ENCODE measurements at regions not wholly inside any gene's neighbourhood (a gene's known extent, or its start where the extent isn't known, plus 50 kb on each side); places are given as distances from the start of the nearest gene placed in this dataset.
A peak's percentile ranks its signal among the peaks of the same experiment; 100 is the strongest.

DNA sequence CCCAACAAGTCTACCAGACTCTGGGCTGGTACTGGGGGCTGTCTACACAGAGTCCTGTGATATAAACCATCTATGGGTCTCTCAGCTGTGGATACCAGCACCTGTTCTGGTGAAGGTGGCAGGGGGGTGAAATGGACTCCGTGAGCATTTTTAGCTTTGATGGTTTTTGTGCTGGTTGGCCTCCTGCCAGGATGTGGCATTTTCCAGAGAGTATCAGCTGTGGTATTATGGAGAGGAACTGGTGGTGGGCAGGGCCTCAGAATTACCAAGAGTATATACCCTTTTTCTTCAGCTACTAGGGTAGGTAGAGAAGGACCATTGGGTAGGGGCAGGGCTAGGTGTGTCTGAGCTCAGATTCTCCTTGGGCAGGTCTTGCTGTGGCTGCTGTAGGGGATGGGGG is 1920.9 kb upstream of the PCDH20 start:
- intact Hi-C loops (cut with micrococcal nuclease; ENCODE audit: unreplicated experiment) (no loop called here), in situ Hi-C loops (cut with MboI) (no loop called here)
- no peak overlapping the region for H2AFZ ChIP-seq (ENCODE audit: control insufficient read depth, low read depth, low read length)
- ATAC-seq = no peak
- SMC1A ChIA-PET (ENCODE audit: uncharacterized antibody, unreplicated experiment) = no interaction called here
- no TSS peak for BruUV-seq (replicated peaks)
- H4K20me1 ChIP-seq (ENCODE audit: control insufficient read depth, insufficient read depth) = no peaks in the 10 kb centered on the region
- CTCF ChIA-PET = no interaction called here
- no peaks in the 10 kb centered on the region for H3K79me2 ChIP-seq (ENCODE audit: control insufficient read depth, insufficient read depth, low read length)
- RAD21 ChIA-PET (ENCODE audit: unreplicated experiment) = no interaction called here
- no peak overlapping the region for H3K27ac ChIP-seq (ENCODE audit: control insufficient read depth, insufficient read depth)
- WGBS (ENCODE audit: insufficient coverage, insufficient replicate concordance, low lambda C conversion rate, missing lambda C conversion rate) = 0% methylated on average over 1 of the region's 1 CpG
- no peak for FAIRE-seq
- H3K4me2 ChIP-seq (ENCODE audit: control insufficient read depth, insufficient read depth) = no peak overlapping the region
- H3K36me3 ChIP-seq (ENCODE audit: control insufficient read depth in 2 of 2, insufficient read depth in 2 of 2, low read length in 1 of 2) = no peaks in the 10 kb centered on the region
- POLR2A ChIA-PET = no interaction called here
- no peaks in the 10 kb centered on the region for H3K4me1 ChIP-seq (ENCODE audit: control insufficient read depth, insufficient read depth, low read length)
- no peaks in the 10 kb centered on the region for H3K9me3 ChIP-seq (replicated peaks; ENCODE audit: control insufficient read depth, insufficient read depth, low read length)
- no peaks in the 10 kb centered on the region for H3K27me3 ChIP-seq (replicated peaks in 1 of 2; ENCODE audit: control insufficient read depth in 2 of 2, insufficient read depth in 2 of 2, low read length in 1 of 2)
- H3K9ac ChIP-seq (ENCODE audit: control insufficient read depth, insufficient read depth, low read length) = no peak overlapping the region
- TF ChIP-seq STAT3 (IDR thresholded peaks at IDR 0.05; ENCODE audit: low read depth, low read length) (no peak), TCF12 (IDR thresholded peaks at IDR 0.05; ENCODE audit: low read depth, low read length) (no peak), KAT2A (conservative IDR thresholded peaks at IDR 0.05; ENCODE audit: control insufficient read depth, low read depth, low read length) (no peak)
- TF ChIP-seq, protein P1, sequence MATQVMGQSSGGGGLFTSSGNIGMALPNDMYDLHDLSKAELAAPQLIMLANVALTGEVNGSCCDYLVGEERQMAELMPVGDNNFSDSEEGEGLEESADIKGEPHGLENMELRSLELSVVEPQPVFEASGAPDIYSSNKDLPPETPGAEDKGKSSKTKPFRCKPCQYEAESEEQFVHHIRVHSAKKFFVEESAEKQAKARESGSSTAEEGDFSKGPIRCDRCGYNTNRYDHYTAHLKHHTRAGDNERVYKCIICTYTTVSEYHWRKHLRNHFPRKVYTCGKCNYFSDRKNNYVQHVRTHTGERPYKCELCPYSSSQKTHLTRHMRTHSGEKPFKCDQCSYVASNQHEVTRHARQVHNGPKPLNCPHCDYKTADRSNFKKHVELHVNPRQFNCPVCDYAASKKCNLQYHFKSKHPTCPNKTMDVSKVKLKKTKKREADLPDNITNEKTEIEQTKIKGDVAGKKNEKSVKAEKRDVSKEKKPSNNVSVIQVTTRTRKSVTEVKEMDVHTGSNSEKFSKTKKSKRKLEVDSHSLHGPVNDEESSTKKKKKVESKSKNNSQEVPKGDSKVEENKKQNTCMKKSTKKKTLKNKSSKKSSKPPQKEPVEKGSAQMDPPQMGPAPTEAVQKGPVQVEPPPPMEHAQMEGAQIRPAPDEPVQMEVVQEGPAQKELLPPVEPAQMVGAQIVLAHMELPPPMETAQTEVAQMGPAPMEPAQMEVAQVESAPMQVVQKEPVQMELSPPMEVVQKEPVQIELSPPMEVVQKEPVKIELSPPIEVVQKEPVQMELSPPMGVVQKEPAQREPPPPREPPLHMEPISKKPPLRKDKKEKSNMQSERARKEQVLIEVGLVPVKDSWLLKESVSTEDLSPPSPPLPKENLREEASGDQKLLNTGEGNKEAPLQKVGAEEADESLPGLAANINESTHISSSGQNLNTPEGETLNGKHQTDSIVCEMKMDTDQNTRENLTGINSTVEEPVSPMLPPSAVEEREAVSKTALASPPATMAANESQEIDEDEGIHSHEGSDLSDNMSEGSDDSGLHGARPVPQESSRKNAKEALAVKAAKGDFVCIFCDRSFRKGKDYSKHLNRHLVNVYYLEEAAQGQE (IDR thresholded peaks at IDR 0.05; ENCODE audit: low read depth, low read length) = no peak
- DNase-seq (ENCODE audit: low read depth, low spot score) = no peak
- no peak overlapping the region for H3K4me3 ChIP-seq

DNA sequence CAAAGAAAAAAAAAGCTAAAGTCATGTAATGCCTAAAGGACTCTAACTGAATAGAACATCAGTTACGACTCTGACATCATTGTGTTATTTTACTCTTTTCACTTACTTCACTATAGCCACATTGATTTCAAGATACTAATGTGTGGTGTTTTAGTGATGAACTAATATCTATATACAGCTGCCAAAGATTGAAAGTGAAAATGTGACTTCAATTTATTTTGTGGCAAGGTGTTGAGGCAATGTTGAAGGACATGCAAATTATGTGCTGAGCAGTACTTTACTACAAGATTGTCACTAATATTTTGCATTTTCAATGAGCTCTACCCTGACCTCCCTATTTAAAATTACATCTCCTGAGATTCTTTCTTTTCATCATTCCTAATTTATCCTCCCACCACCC is 1911.9 kb upstream of the PCDH20 start:
- 37% methylated on average over 1 of the region's 1 CpG for WGBS (ENCODE audit: insufficient coverage, insufficient replicate concordance, low lambda C conversion rate, missing lambda C conversion rate)
- POLR2A ChIA-PET = no interaction called here

More for the DNA sequence above, 1911.9 kb upstream of the PCDH20 start:
- ChIA-PET RAD21 (ENCODE audit: unreplicated experiment) (no interaction called here), SMC1A (ENCODE audit: uncharacterized antibody, unreplicated experiment) (interaction anchor here (0.9 kb wide), 1 partner anchor 25 kb away, joined by 3 read pairs; no protein-coding TSS in a partner anchor), CTCF (no interaction called here)
- no peak overlapping the region for H3K27ac ChIP-seq (ENCODE audit: control insufficient read depth, insufficient read depth)
- no peak overlapping the region for H3K9ac ChIP-seq (ENCODE audit: control insufficient read depth, insufficient read depth, low read length)
- FAIRE-seq (no peak), ATAC-seq (peak; percentile 72), DNase-seq (ENCODE audit: low read depth, low spot score) (no peak)
- H3K27me3 ChIP-seq (replicated peaks in 1 of 2; ENCODE audit: control insufficient read depth in 2 of 2, insufficient read depth in 2 of 2, low read length in 1 of 2) = no peaks in the 10 kb centered on the region
- no peak overlapping the region for H3K4me2 ChIP-seq (ENCODE audit: control insufficient read depth, insufficient read depth)
- H3K79me2 ChIP-seq (ENCODE audit: control insufficient read depth, insufficient read depth, low read length) = no peaks in the 10 kb centered on the region
- H4K20me1 ChIP-seq (ENCODE audit: control insufficient read depth, insufficient read depth) = no peaks in the 10 kb centered on the region
- no peaks in the 10 kb centered on the region for H3K4me1 ChIP-seq (ENCODE audit: control insufficient read depth, insufficient read depth, low read length)
- 0 out of 2 replicates have a peak, but pooled peaks have one; percentile 39 for TF ChIP-seq ATF7 (IDR thresholded peaks at IDR 0.05; ENCODE audit: low read depth)
- TF ChIP-seq, protein P2, sequence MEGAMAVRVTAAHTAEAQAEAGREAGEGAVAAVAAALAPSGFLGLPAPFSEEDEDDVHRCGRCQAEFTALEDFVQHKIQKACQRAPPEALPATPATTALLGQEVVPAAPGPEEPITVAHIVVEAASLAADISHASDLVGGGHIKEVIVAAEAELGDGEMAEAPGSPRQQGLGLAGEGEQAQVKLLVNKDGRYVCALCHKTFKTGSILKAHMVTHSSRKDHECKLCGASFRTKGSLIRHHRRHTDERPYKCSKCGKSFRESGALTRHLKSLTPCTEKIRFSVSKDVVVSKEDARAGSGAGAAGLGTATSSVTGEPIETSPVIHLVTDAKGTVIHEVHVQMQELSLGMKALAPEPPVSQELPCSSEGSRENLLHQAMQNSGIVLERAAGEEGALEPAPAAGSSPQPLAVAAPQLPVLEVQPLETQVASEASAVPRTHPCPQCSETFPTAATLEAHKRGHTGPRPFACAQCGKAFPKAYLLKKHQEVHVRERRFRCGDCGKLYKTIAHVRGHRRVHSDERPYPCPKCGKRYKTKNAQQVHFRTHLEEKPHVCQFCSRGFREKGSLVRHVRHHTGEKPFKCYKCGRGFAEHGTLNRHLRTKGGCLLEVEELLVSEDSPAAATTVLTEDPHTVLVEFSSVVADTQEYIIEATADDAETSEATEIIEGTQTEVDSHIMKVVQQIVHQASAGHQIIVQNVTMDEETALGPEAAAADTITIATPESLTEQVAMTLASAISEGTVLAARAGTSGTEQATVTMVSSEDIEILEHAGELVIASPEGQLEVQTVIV (IDR thresholded peaks at IDR 0.05; ENCODE audit: borderline replicate concordance, partially characterized antibody) = no peak
- H3K9me3 ChIP-seq (replicated peaks; ENCODE audit: control insufficient read depth, insufficient read depth, low read length) = no peaks in the 10 kb centered on the region
- in situ Hi-C loops (cut with MboI) (no loop called here), intact Hi-C loops (cut with micrococcal nuclease; ENCODE audit: unreplicated experiment) (loop anchor here (5.0 kb wide), 1 partner anchor 810 kb away; no protein-coding TSS in a partner anchor)
- H2AFZ ChIP-seq (ENCODE audit: control insufficient read depth, low read depth, low read length) = no peak overlapping the region
- no peaks in the 10 kb centered on the region for H3K36me3 ChIP-seq (ENCODE audit: control insufficient read depth in 2 of 2, insufficient read depth in 2 of 2, low read length in 1 of 2)
- no TSS peak for BruUV-seq (replicated peaks)
- no peak overlapping the region for H3K4me3 ChIP-seq
